ENCODE measurements at regions not wholly inside any gene's neighbourhood (a gene's known extent, or its start where the extent isn't known, plus 50 kb on each side); places are given as distances from the start of the nearest gene placed in this dataset.

DNA sequence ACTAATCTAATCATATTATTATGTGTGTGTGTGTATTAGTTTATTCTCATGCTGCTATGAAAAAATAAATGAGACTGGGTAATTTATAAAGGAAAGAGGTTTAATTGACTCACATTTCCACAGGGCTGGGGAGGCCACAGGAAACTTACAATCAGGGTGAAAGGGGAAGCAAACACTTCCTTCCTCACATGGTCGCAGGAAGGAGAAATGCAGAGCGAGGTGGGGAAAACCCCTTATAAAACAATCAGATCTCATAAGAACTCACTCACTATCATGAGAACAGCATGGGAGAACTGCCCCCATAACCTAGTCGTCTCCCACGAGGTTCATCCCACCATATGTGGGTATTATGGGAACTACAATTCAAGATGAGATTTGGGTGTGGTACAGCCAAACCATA, 190.9 kb upstream of the TAPT1 start:
- FAIRE-seq, result no peak
- no peak overlapping the region for H3K9ac ChIP-seq (replicated peaks in 1 of 4; ENCODE audit: extremely low read depth in 1 of 4, low read depth in 3 of 4, low read length in 3 of 4)
- no peak overlapping the region for H2BK15ac ChIP-seq (ENCODE audit: low read length)
- ChIA-PET POLR2A (ENCODE audit: partially characterized antibody) (no interaction called here), CTCF (ENCODE audit: partially characterized antibody) (interaction anchor here (0.9 kb wide), 1 partner anchor 907 kb away, joined by 3 read pairs; no protein-coding TSS in a partner anchor)
- H3K36me3 ChIP-seq (ENCODE audit: control insufficient read depth in 2 of 4, insufficient read depth in 4 of 4, low read length in 3 of 4), result no peaks in the 10 kb centered on the region
- H3K23ac ChIP-seq (ENCODE audit: insufficient read length), result no peak overlapping the region
- no peaks in the 10 kb centered on the region for H3K79me1 ChIP-seq (ENCODE audit: low read depth, low read length)
- DNase-seq (ENCODE audit: low read depth in 1 of 2, low spot score in 2 of 2), result no peak
- H3K27me3 ChIP-seq (replicated peaks in 1 of 4; ENCODE audit: control insufficient read depth in 3 of 4, extremely low read depth in 1 of 4, insufficient read depth in 3 of 4, low read length in 3 of 4), result peaks cover 0 to 1% (median 0%) of the 10 kb centered on the region in 4 experiments; a peak in 1 of 7 replicates
- no peak overlapping the region for H3K18ac ChIP-seq (ENCODE audit: extremely low read depth, low read length)
- H4K91ac ChIP-seq (replicated peaks; ENCODE audit: insufficient read length, low read length), result no peak overlapping the region
- no peak overlapping the region for H3K4me3 ChIP-seq (ENCODE audit: extremely low read depth in 1 of 4, insufficient read depth in 2 of 4, low read depth in 3 of 4, low read length in 4 of 4)
- H4K8ac ChIP-seq (ENCODE audit: extremely low read depth, insufficient read depth, low read length), result no peak overlapping the region
- no peak overlapping the region for H2AFZ ChIP-seq (ENCODE audit: low read length)
- H2BK5ac ChIP-seq (ENCODE audit: low read depth, low read length), result no peak overlapping the region
- no peak overlapping the region for H3K4ac ChIP-seq (replicated peaks; ENCODE audit: insufficient read length, low read depth, low read length)
- H2BK12ac ChIP-seq (ENCODE audit: low read depth, low read length), result no peak overlapping the region
- 84% methylated on average over 4 of the region's 4 CpGs; no CpG with 5 or more reads in 1 of the 2 experiments for WGBS, 2 experiments (ENCODE audit: extremely low coverage in 1 of 2, insufficient coverage in 1 of 2, insufficient read length in 1 of 2, insufficient replicate concordance in 2 of 2, low coverage in 1 of 2, low lambda C conversion rate in 2 of 2, missing lambda C conversion rate in 1 of 2)
- H3K56ac ChIP-seq (replicated peaks; ENCODE audit: insufficient read length, low read depth, low read length), result no peak overlapping the region
- H4K5ac ChIP-seq (ENCODE audit: insufficient read length, low read depth, low read length), result no peak overlapping the region
- H3K23me2 ChIP-seq (ENCODE audit: low read depth, low read length), result no peaks in the 10 kb centered on the region
- H2AK5ac ChIP-seq (ENCODE audit: low read depth, low read length), result no peak overlapping the region
- no peak overlapping the region for H3K27ac ChIP-seq (ENCODE audit: low read depth, low read length)
- TF ChIP-seq TCF12 (IDR thresholded peaks at IDR 0.05; ENCODE audit: low read depth, low read length) (no peak), SIN3A (conservative IDR thresholded peaks at IDR 0.05 in 1 of 2, IDR thresholded peaks at IDR 0.05 in 1 of 2; ENCODE audit: low read depth in 1 of 2, low read length in 2 of 2) (no peak), SP4 (IDR thresholded peaks at IDR 0.05; ENCODE audit: low read length) (no peak), TEAD4 (IDR thresholded peaks at IDR 0.05; ENCODE audit: low read depth, low read length) (no peak), FOSL1 (IDR thresholded peaks at IDR 0.05; ENCODE audit: insufficient read depth, low read depth, low read length) (no peak), RFX5 (IDR thresholded peaks at IDR 0.05; ENCODE audit: borderline replicate concordance, low read depth, low read length) (no peak), SP1 (IDR thresholded peaks at IDR 0.05; ENCODE audit: low read depth, low read length) (no peak), CHD2 (IDR thresholded peaks at IDR 0.05; ENCODE audit: low read length) (no peak)
- no peaks in the 10 kb centered on the region for H3K79me2 ChIP-seq (ENCODE audit: control insufficient read depth in 1 of 2, insufficient read depth in 2 of 2, low read length in 2 of 2)
- H4K20me1 ChIP-seq (replicated peaks in 1 of 2; ENCODE audit: control insufficient read depth in 1 of 2, insufficient read depth in 2 of 2, low read length in 2 of 2), result no peaks in the 10 kb centered on the region
- no peak overlapping the region for H3K4me2 ChIP-seq (ENCODE audit: insufficient read depth in 1 of 2, low read depth in 2 of 2, low read length in 2 of 2)
- no peak overlapping the region for H2BK20ac ChIP-seq (ENCODE audit: low read length)
- H3K4me1 ChIP-seq (replicated peaks in 1 of 4; ENCODE audit: control insufficient read depth in 3 of 4, insufficient read depth in 4 of 4, low read length in 3 of 4), result no peaks in the 10 kb centered on the region
- no peak overlapping the region for H3K14ac ChIP-seq (ENCODE audit: insufficient read length)
- peaks cover 4 to 7% of the 10 kb centered on the region in 2 experiments; a peak in 1 of 4 replicates for H3K9me3 ChIP-seq (ENCODE audit: insufficient read depth in 2 of 2, low read depth in 1 of 2, low read length in 1 of 2)
- no peak overlapping the region for H2BK120ac ChIP-seq (replicated peaks; ENCODE audit: low read depth, low read length)
